HL-60 (cell line): ENCODE measurements at regions not wholly inside any gene's neighbourhood (a gene's known extent, or its start where the extent isn't known, plus 50 kb on each side); places are given as distances from the start of the nearest gene placed in this dataset.

ENCODE experiments used
- DNase-seq, 2 experiments: peaks; one replicate each; pipeline ENCODE4 v3.0.0-alpha.2; 2010 to 2020; ENCODE audit warnings: low read depth in 1 of 2, low spot score in 1 of 2
- H3K27ac ChIP-seq: fragments of 250-450 bp; sonication (Bioruptor Pico); replicated peaks from 2 replicates; pipeline ENCODE4 v1.5.1; 2020; ENCODE audit warnings: mild to moderate bottlenecking, moderate library complexity
- H3K27me3 ChIP-seq: fragments of 250-450 bp; sonication (Bioruptor Pico); 2 replicates; pipeline ENCODE4 v1.5.1; 2021; ENCODE audit warnings: mild to moderate bottlenecking, moderate library complexity; ENCODE audit not compliant: insufficient read depth, poor library complexity, severe bottlenecking
- H3K4me3 ChIP-seq: replicated peaks from 2 replicates; pipeline ENCODE4 v1.5.1; 2011; ENCODE audit warnings: mild to moderate bottlenecking, control low read depth, low read length; ENCODE audit not compliant: insufficient read depth
- CTCF ChIP-seq: IDR thresholded peaks from one replicate; pipeline ENCODE4 v1.5.1; 2011; ENCODE audit warnings: low read length, control low read depth, inconsistent platforms; ENCODE audit not compliant: insufficient read depth
- GABPA ChIP-seq: IDR thresholded peaks from 2 replicates; pipeline ENCODE4 v1.6.1; 2012; ENCODE audit warnings: low read depth
- POLR2AphosphoS5 ChIP-seq: IDR thresholded peaks from 2 replicates; pipeline ENCODE4 v1.6.1; 2012; ENCODE audit warnings: low read depth
- SPI1 ChIP-seq: IDR thresholded peaks from 2 replicates; pipeline ENCODE4 v1.6.1; 2012; ENCODE audit warnings: low read depth, mild to moderate bottlenecking, borderline replicate concordance
- TF ChIP-seq, protein P1 (sequence below): IDR thresholded peaks from 2 replicates; pipeline ENCODE4 v1.6.1; 2012; ENCODE audit warnings: low read depth; ENCODE audit not compliant: insufficient replicate concordance

GRCh38 chr1:168631671-168632400 is 55.4 kb downstream of the XCL1 start:
- Histone ChIP-seq H3K27ac (no peak overlapping the region), H3K4me3 (no peak overlapping the region), H3K27me3 (peaks cover 4% of the 10 kb centered on the region)
- TF ChIP-seq POLR2AphosphoS5, result no peak
- TF ChIP-seq, protein P1, sequence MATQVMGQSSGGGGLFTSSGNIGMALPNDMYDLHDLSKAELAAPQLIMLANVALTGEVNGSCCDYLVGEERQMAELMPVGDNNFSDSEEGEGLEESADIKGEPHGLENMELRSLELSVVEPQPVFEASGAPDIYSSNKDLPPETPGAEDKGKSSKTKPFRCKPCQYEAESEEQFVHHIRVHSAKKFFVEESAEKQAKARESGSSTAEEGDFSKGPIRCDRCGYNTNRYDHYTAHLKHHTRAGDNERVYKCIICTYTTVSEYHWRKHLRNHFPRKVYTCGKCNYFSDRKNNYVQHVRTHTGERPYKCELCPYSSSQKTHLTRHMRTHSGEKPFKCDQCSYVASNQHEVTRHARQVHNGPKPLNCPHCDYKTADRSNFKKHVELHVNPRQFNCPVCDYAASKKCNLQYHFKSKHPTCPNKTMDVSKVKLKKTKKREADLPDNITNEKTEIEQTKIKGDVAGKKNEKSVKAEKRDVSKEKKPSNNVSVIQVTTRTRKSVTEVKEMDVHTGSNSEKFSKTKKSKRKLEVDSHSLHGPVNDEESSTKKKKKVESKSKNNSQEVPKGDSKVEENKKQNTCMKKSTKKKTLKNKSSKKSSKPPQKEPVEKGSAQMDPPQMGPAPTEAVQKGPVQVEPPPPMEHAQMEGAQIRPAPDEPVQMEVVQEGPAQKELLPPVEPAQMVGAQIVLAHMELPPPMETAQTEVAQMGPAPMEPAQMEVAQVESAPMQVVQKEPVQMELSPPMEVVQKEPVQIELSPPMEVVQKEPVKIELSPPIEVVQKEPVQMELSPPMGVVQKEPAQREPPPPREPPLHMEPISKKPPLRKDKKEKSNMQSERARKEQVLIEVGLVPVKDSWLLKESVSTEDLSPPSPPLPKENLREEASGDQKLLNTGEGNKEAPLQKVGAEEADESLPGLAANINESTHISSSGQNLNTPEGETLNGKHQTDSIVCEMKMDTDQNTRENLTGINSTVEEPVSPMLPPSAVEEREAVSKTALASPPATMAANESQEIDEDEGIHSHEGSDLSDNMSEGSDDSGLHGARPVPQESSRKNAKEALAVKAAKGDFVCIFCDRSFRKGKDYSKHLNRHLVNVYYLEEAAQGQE, result no peak
- TF ChIP-seq CTCF, result no peak
- no peak for TF ChIP-seq GABPA
- TF ChIP-seq SPI1, result no peak
- DNase-seq, result no peak

DNA sequence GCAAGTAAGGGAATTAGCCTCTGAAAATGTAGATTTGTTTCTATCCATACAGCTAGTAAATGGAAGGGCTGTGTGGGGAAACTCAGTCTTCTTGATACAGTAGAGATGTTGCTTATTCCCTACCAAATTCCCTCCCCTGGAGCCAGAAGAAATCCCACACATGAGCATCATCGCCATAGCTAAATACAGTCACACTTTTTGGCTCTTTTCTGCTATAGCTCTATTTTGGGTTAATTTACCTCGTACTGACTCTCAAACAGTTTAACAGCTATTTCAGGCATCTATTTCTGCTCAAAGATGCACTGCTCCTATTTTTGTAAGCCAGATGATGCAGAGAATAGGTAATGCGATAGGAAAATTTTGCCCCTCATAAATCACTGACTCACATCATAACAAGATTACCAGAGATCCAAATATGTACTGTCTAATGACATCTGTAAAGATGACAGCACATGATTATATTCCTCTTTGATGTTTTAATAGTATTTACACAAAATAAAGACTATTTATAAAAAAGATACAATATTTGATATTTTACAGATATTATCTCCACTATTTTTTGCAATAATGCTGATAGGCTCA is 58.6 kb downstream of the XCL1 start:
- no peak for DNase-seq
- Histone ChIP-seq H3K27me3 (peaks cover 2% of the 10 kb centered on the region), H3K27ac (no peak overlapping the region), H3K4me3 (no peak overlapping the region)
- TF ChIP-seq GABPA, result no peak
- TF ChIP-seq SPI1, result no peak
- no peak for TF ChIP-seq CTCF
- TF ChIP-seq, protein P1, result no peak
- TF ChIP-seq POLR2AphosphoS5, result no peak

- DNase-seq, result no peak
- TF ChIP-seq, protein P1, result no peak
- TF ChIP-seq GABPA (no peak), CTCF (no peak), POLR2AphosphoS5 (no peak)
- no peak overlapping the region for H3K4me3 ChIP-seq
- H3K27ac ChIP-seq, result no peak overlapping the region
- peaks cover 2% of the 10 kb centered on the region for H3K27me3 ChIP-seq
These were observed 59.8 kb downstream of the XCL1 start for GRCh38 chr1:168636200-168636599.
